ENCODE measurements at regions not wholly inside any gene's neighbourhood (a gene's known extent, or its start where the extent isn't known, plus 50 kb on each side); places are given as distances from the start of the nearest gene placed in this dataset.

GRCh38 chr13:40484974-40485373 is 181.5 kb downstream of the FOXO1 start:
- TF ChIP-seq SP1 (IDR thresholded peaks at IDR 0.05) (no peak), BHLHE40 (IDR thresholded peaks at IDR 0.05; ENCODE audit: borderline replicate concordance) (no peak), ELF4 (IDR thresholded peaks at IDR 0.05) (no peak), ARNT (IDR thresholded peaks at IDR 0.05) (no peak), FOXK2 (IDR thresholded peaks at IDR 0.05) (no peak), HDGF (IDR thresholded peaks at IDR 0.05; ENCODE audit: borderline replicate concordance) (no peak), FOXA1 (IDR thresholded peaks at IDR 0.05) (no peak)
